Activated CD8-positive, alpha-beta T cell treated with anti-CD3 and anti-CD28 coated beads for 36 hours (primary cell): ENCODE measurements at regions not wholly inside any gene's neighbourhood (a gene's known extent, or its start where the extent isn't known, plus 50 kb on each side); places are given as distances from the start of the nearest gene placed in this dataset.

Experiments
- ATAC-seq: fragments of 200-7000 bp; cut with Tn5 transposase; one replicate; pipeline ENCODE4 v1.10.0; 2021; ENCODE audit warnings: mild to moderate bottlenecking, moderate library complexity
- CTCF ChIA-PET: fragments of 350-600 bp; sonication (Branson Sonifier 250); formaldehyde crosslinking; loops from one replicate; lab custom pipeline; 2021; ENCODE audit warnings: antibody characterized with exemption; lab: Charles Lee
- POLR2A ChIA-PET: fragments of 350-600 bp; sonication (Branson Sonifier 250); formaldehyde crosslinking; loops from one replicate; lab custom pipeline; 2021; ENCODE audit warnings: antibody characterized with exemption; lab: Charles Lee
- DNase-seq: peaks from one replicate; pipeline ENCODE4 v3.0.0-alpha.2; 2020
- H3K27ac Mint-ChIP-seq: one replicate; pipeline ENCODE4 v1.8.0; 2021; ENCODE audit warnings: mild to moderate bottlenecking, mixed read lengths
- H3K27me3 Mint-ChIP-seq: one replicate; pipeline ENCODE4 v1.8.0; 2021; ENCODE audit warnings: mixed read lengths
- H3K36me3 Mint-ChIP-seq: one replicate; pipeline ENCODE4 v1.8.0; 2021; ENCODE audit warnings: low read depth, mixed read lengths
- H3K4me1 Mint-ChIP-seq: one replicate; pipeline ENCODE4 v1.8.0; 2021; ENCODE audit warnings: low read depth, mixed read lengths
- H3K4me3 Mint-ChIP-seq: one replicate; pipeline ENCODE4 v1.8.0; 2021; ENCODE audit warnings: mild to moderate bottlenecking, moderate library complexity, mixed read lengths
- H3K9me3 Mint-ChIP-seq: one replicate; pipeline ENCODE4 v1.8.0; 2021; ENCODE audit warnings: mixed read lengths
- intact Hi-C: fragments of 100-400 bp; cut with micrococcal nuclease; formaldehyde crosslinking; loops from one replicate; pipeline ENCODE4 v1.10.0; 2022
- TF ChIP-seq, protein P1 (sequence below): fragments of 200-600 bp; IDR thresholded peaks from one replicate; pipeline ENCODE4 v1.8.0; 2022; ENCODE audit warnings: antibody characterized with exemption, mild to moderate bottlenecking

GRCh38 chr9:3682186-3682585 lies 156.4 kb upstream of the RFX3 start:
- H3K4me1 Mint-ChIP-seq: no peaks in the 10 kb centered on the region
- no peak overlapping the region for H3K27ac Mint-ChIP-seq
- CTCF ChIA-PET: no interaction called here

DNA sequence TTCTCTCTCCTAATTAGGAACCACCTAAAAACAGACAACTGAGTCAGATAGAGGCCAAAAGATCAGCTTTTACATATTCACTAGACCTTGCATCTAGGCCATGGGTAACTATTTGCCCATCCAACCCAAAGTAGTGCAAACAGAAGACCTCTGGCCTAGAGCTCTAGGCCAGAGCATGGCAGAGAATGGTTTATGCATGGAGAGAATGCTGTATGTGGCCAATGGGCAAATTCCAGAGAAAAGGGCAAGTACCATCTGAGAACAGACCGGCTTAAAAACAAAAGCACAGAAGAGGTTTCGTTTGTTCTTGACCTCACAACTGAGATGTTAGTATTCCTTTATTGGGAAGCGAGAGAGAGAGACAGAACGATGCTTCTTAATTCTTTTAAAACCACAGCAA lies 151.7 kb upstream of the RFX3 start:
- H3K27ac Mint-ChIP-seq: no peak overlapping the region
- H3K4me3 Mint-ChIP-seq: no peak overlapping the region
- H3K4me1 Mint-ChIP-seq: no peaks in the 10 kb centered on the region
- H3K27me3 Mint-ChIP-seq: no peaks in the 10 kb centered on the region
- ATAC-seq: no peak
- ChIA-PET POLR2A (no interaction called here), CTCF (no interaction called here)
- intact Hi-C loops: no loop called here
- H3K9me3 Mint-ChIP-seq: no peaks in the 10 kb centered on the region
- DNase-seq: no peak
- no peaks in the 10 kb centered on the region for H3K36me3 Mint-ChIP-seq
- TF ChIP-seq, protein P1, sequence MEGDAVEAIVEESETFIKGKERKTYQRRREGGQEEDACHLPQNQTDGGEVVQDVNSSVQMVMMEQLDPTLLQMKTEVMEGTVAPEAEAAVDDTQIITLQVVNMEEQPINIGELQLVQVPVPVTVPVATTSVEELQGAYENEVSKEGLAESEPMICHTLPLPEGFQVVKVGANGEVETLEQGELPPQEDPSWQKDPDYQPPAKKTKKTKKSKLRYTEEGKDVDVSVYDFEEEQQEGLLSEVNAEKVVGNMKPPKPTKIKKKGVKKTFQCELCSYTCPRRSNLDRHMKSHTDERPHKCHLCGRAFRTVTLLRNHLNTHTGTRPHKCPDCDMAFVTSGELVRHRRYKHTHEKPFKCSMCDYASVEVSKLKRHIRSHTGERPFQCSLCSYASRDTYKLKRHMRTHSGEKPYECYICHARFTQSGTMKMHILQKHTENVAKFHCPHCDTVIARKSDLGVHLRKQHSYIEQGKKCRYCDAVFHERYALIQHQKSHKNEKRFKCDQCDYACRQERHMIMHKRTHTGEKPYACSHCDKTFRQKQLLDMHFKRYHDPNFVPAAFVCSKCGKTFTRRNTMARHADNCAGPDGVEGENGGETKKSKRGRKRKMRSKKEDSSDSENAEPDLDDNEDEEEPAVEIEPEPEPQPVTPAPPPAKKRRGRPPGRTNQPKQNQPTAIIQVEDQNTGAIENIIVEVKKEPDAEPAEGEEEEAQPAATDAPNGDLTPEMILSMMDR: no peak

More at GRCh38 chr9:3682186-3682585, 156.4 kb upstream of the RFX3 start:
- H3K36me3 Mint-ChIP-seq: peaks cover 1% of the 10 kb centered on the region
- DNase-seq (no peak), ATAC-seq (no peak)
- TF ChIP-seq, protein P1: no peak
- H3K27me3 Mint-ChIP-seq: no peaks in the 10 kb centered on the region
- no peaks in the 10 kb centered on the region for H3K9me3 Mint-ChIP-seq
- POLR2A ChIA-PET: interaction anchor here (1.0 kb wide), 1 partner anchor 154 kb away, joined by 3 read pairs; no protein-coding TSS in a partner anchor
- no peak overlapping the region for H3K4me3 Mint-ChIP-seq
- intact Hi-C loops: no loop called here

- H3K36me3 Mint-ChIP-seq: no peaks in the 10 kb centered on the region
- DNase-seq (no peak), ATAC-seq (no peak)
- H3K27me3 Mint-ChIP-seq: no peaks in the 10 kb centered on the region
- H3K27ac Mint-ChIP-seq: no peak overlapping the region
- TF ChIP-seq, protein P1: no peak
- no peak overlapping the region for H3K4me3 Mint-ChIP-seq
- no peaks in the 10 kb centered on the region for H3K4me1 Mint-ChIP-seq
- intact Hi-C loops: no loop called here
- CTCF ChIA-PET: no interaction called here
- H3K9me3 Mint-ChIP-seq: no peaks in the 10 kb centered on the region
- POLR2A ChIA-PET: no interaction called here
Measured at GRCh38 chr9:3676766-3677165, 151.0 kb upstream of the RFX3 start.

GRCh38 chr9:3675946-3676345 lies 150.1 kb upstream of the RFX3 start:
- H3K27me3 Mint-ChIP-seq: no peaks in the 10 kb centered on the region
- ATAC-seq (no peak), DNase-seq (no peak)
- TF ChIP-seq, protein P1: no peak
- ChIA-PET POLR2A (no interaction called here), CTCF (no interaction called here)
- H3K9me3 Mint-ChIP-seq: no peaks in the 10 kb centered on the region
- H3K4me3 Mint-ChIP-seq: no peak overlapping the region
- H3K36me3 Mint-ChIP-seq: no peaks in the 10 kb centered on the region
- no peaks in the 10 kb centered on the region for H3K4me1 Mint-ChIP-seq
- H3K27ac Mint-ChIP-seq: no peak overlapping the region
- intact Hi-C loops: no loop called here

GRCh38 chr9:3674561-3674960 lies 148.8 kb upstream of the RFX3 start:
- no peaks in the 10 kb centered on the region for H3K4me1 Mint-ChIP-seq
- TF ChIP-seq, protein P1: no peak
- ChIA-PET POLR2A (no interaction called here), CTCF (interaction anchor here (1.5 kb wide), 1 partner anchor 10 kb away, joined by 3 read pairs; no protein-coding TSS in a partner anchor)
- ATAC-seq (no peak), DNase-seq (no peak)
- intact Hi-C loops: no loop called here
- H3K9me3 Mint-ChIP-seq: no peaks in the 10 kb centered on the region
- H3K36me3 Mint-ChIP-seq: no peaks in the 10 kb centered on the region
- no peak overlapping the region for H3K27ac Mint-ChIP-seq
- H3K4me3 Mint-ChIP-seq: no peak overlapping the region
- no peaks in the 10 kb centered on the region for H3K27me3 Mint-ChIP-seq
